ENCODE measurements at regions not wholly inside any gene's neighbourhood (a gene's known extent, or its start where the extent isn't known, plus 50 kb on each side); places are given as distances from the start of the nearest gene placed in this dataset.
A peak's percentile ranks its signal among the peaks of the same experiment; 100 is the strongest.

DNA sequence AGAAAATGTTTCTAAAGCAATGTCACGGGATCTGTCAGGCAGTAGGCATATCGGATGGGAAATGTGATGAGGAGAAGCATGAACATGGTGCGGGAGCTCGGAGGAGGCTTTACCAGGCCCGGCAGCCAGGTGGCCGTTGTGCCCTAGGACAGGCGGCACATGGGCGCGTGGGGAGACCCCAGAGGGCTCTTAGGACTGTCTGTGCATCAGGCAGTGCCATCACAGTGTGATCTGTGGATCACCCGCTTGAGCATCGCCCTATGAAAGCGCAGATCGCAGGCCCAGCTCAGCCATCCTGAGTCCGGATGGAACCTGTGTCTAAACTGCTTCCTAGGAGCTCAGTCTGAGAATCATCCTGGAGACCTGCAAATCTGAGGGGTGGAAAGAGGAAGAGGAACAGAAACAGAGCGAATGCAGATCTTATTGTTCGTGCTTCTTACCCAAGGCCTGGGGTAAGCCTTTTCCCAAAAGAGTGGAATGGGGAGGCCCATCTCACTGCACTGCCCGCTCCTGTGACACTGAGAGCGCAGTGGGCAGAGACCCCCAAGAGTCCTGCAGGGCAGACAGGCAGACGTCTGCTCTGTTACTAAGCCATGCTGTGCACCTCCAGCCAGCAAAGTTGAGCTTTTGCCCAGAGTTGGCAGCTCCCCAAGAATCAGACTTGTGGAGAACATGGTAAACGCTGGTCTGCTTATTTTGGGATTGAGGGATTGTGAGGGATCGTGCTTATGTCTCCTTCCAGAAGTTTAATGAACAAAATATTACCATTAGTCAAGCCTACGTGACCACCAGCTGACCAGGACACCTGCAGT is 251.0 kb downstream of the RHOU start (continued):
- TF ChIP-seq, protein P1, sequence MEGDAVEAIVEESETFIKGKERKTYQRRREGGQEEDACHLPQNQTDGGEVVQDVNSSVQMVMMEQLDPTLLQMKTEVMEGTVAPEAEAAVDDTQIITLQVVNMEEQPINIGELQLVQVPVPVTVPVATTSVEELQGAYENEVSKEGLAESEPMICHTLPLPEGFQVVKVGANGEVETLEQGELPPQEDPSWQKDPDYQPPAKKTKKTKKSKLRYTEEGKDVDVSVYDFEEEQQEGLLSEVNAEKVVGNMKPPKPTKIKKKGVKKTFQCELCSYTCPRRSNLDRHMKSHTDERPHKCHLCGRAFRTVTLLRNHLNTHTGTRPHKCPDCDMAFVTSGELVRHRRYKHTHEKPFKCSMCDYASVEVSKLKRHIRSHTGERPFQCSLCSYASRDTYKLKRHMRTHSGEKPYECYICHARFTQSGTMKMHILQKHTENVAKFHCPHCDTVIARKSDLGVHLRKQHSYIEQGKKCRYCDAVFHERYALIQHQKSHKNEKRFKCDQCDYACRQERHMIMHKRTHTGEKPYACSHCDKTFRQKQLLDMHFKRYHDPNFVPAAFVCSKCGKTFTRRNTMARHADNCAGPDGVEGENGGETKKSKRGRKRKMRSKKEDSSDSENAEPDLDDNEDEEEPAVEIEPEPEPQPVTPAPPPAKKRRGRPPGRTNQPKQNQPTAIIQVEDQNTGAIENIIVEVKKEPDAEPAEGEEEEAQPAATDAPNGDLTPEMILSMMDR (conservative IDR thresholded peaks at IDR 0.05; ENCODE audit: low read depth in 2 of 2): peak; percentile 16 to 24; a peak in 2 of 4 replicates

DNA sequence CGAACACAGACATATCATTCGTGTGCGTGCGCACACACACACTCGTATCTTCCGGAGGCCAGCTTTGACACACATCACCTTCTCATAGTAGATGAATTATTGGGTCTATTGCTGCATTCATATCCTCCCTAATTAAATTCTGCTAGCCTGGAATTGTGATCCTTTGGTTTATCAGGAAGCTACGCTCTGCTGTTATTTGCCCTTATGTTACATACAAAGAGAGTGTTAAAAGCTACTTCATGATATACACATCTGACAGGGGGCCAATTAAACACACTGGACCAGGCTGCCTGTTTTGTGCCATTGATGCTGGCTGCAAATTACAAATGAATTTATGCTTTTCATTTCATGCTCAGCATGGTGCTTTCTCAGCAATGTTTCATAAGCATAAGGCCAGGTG is 252.0 kb downstream of the RHOU start:
- Histone ChIP-seq H2AFZ (no peak overlapping the region), H3F3A (replicated peaks; ENCODE audit: low read depth) (no peaks in the 10 kb centered on the region), H3K9me2 (ENCODE audit: insufficient read depth) (peaks cover 12% of the 10 kb centered on the region; the same call in 1 of the 2 replicates), H3K79me2 (replicated peaks; ENCODE audit: insufficient read depth) (no peaks in the 10 kb centered on the region), H3K27me3 (ENCODE audit: insufficient read depth) (no peaks in the 10 kb centered on the region), H3K27ac (ENCODE audit: low read depth) (no peak overlapping the region), H3K4me1 (ENCODE audit: insufficient read depth) (0 out of 2 replicates have a peak, but pooled peaks cover 3% of the 10 kb centered on the region), H3K4me2 (no peak overlapping the region), H3K36me3 (ENCODE audit: insufficient read depth) (no peaks in the 10 kb centered on the region), H3K4me3 (no peak overlapping the region), H4K20me1 (replicated peaks; ENCODE audit: insufficient read depth) (no peaks in the 10 kb centered on the region)
- Mint-ChIP-seq H3K4me1 (peaks cover 25% of the 10 kb centered on the region), H3K27ac (no peak overlapping the region), H3K4me3 (no peak overlapping the region), H3K27me3 (ENCODE audit: insufficient read depth, low read depth, poor library complexity) (peaks cover 2% of the 10 kb centered on the region), H3K36me3 (ENCODE audit: low read depth) (no peaks in the 10 kb centered on the region), H3K9me3 (no peaks in the 10 kb centered on the region)
- no peak for DNase-seq (ENCODE audit: low spot score)
- ATAC-seq: no peak
- TF ChIP-seq NANOG (IDR thresholded peaks at IDR 0.05; ENCODE audit: borderline replicate concordance) (no peak), ETS1 (IDR thresholded peaks at IDR 0.05) (no peak), JUNB (IDR thresholded peaks at IDR 0.05; ENCODE audit: unreplicated experiment) (no peak), POLR2AphosphoS5 (IDR thresholded peaks at IDR 0.05; ENCODE audit: low read depth) (no peak), EZH2phosphoT487 (IDR thresholded peaks at IDR 0.05; ENCODE audit: unreplicated experiment) (no peak), ZNF331 (CRISPR knock-in tag; IDR thresholded peaks at IDR 0.05; ENCODE audit: low read depth) (no peak), STAT1 (IDR thresholded peaks at IDR 0.05; ENCODE audit: unreplicated experiment) (no peak), EZH2 (IDR thresholded peaks at IDR 0.05; ENCODE audit: low read depth, unreplicated experiment) (no peak), ZNF114 (CRISPR knock-in tag; IDR thresholded peaks at IDR 0.05) (no peak)
- TF ChIP-seq, protein P2, sequence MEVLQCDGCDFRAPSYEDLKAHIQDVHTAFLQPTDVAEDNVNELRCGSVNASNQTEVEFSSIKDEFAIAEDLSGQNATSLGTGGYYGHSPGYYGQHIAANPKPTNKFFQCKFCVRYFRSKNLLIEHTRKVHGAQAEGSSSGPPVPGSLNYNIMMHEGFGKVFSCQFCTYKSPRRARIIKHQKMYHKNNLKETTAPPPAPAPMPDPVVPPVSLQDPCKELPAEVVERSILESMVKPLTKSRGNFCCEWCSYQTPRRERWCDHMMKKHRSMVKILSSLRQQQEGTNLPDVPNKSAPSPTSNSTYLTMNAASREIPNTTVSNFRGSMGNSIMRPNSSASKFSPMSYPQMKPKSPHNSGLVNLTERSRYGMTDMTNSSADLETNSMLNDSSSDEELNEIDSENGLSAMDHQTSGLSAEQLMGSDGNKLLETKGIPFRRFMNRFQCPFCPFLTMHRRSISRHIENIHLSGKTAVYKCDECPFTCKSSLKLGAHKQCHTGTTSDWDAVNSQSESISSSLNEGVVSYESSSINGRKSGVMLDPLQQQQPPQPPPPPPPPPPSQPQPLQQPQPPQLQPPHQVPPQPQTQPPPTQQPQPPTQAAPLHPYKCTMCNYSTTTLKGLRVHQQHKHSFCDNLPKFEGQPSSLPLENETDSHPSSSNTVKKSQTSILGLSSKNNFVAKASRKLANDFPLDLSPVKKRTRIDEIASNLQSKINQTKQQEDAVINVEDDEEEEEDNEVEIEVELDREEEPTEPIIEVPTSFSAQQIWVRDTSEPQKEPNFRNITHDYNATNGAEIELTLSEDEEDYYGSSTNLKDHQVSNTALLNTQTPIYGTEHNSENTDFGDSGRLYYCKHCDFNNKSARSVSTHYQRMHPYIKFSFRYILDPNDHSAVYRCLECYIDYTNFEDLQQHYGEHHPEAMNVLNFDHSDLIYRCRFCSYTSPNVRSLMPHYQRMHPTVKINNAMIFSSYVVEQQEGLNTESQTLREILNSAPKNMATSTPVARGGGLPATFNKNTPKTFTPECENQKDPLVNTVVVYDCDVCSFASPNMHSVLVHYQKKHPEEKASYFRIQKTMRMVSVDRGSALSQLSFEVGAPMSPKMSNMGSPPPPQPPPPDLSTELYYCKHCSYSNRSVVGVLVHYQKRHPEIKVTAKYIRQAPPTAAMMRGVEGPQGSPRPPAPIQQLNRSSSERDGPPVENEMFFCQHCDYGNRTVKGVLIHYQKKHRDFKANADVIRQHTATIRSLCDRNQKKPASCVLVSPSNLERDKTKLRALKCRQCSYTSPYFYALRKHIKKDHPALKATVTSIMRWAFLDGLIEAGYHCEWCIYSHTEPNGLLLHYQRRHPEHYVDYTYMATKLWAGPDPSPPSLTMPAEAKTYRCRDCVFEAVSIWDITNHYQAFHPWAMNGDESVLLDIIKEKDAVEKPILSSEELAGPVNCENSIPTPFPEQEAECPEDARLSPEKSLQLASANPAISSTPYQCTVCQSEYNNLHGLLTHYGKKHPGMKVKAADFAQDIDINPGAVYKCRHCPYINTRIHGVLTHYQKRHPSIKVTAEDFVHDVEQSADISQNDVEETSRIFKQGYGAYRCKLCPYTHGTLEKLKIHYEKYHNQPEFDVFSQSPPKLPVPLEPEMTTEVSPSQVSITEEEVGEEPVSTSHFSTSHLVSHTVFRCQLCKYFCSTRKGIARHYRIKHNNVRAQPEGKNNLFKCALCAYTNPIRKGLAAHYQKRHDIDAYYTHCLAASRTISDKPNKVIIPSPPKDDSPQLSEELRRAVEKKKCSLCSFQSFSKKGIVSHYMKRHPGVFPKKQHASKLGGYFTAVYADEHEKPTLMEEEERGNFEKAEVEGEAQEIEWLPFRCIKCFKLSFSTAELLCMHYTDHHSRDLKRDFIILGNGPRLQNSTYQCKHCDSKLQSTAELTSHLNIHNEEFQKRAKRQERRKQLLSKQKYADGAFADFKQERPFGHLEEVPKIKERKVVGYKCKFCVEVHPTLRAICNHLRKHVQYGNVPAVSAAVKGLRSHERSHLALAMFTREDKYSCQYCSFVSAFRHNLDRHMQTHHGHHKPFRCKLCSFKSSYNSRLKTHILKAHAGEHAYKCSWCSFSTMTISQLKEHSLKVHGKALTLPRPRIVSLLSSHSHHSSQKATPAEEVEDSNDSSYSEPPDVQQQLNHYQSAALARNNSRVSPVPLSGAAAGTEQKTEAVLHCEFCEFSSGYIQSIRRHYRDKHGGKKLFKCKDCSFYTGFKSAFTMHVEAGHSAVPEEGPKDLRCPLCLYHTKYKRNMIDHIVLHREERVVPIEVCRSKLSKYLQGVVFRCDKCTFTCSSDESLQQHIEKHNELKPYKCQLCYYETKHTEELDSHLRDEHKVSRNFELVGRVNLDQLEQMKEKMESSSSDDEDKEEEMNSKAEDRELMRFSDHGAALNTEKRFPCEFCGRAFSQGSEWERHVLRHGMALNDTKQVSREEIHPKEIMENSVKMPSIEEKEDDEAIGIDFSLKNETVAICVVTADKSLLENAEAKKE (CRISPR knock-in tag; IDR thresholded peaks at IDR 0.05): no peak
- TF ChIP-seq, protein P3, sequence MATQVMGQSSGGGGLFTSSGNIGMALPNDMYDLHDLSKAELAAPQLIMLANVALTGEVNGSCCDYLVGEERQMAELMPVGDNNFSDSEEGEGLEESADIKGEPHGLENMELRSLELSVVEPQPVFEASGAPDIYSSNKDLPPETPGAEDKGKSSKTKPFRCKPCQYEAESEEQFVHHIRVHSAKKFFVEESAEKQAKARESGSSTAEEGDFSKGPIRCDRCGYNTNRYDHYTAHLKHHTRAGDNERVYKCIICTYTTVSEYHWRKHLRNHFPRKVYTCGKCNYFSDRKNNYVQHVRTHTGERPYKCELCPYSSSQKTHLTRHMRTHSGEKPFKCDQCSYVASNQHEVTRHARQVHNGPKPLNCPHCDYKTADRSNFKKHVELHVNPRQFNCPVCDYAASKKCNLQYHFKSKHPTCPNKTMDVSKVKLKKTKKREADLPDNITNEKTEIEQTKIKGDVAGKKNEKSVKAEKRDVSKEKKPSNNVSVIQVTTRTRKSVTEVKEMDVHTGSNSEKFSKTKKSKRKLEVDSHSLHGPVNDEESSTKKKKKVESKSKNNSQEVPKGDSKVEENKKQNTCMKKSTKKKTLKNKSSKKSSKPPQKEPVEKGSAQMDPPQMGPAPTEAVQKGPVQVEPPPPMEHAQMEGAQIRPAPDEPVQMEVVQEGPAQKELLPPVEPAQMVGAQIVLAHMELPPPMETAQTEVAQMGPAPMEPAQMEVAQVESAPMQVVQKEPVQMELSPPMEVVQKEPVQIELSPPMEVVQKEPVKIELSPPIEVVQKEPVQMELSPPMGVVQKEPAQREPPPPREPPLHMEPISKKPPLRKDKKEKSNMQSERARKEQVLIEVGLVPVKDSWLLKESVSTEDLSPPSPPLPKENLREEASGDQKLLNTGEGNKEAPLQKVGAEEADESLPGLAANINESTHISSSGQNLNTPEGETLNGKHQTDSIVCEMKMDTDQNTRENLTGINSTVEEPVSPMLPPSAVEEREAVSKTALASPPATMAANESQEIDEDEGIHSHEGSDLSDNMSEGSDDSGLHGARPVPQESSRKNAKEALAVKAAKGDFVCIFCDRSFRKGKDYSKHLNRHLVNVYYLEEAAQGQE (IDR thresholded peaks at IDR 0.05; ENCODE audit: unreplicated experiment): no peak

Measured in GM23338 (cell line).